OCI-LY3 (cell line): ENCODE measurements at regions not wholly inside any gene's neighbourhood (a gene's known extent, or its start where the extent isn't known, plus 50 kb on each side); places are given as distances from the start of the nearest gene placed in this dataset.
"Not testable (repeated sequence)": the region's sequence is repeated elsewhere in the genome, so short reads cannot be mapped to it uniquely, and the experiment has no call there.

Experiments
- CTCF ChIP-seq: fragments of 200-600, 300-600 bp; sonication (generic); IDR thresholded peaks from 2 replicates; pipeline ENCODE4 v1.5.1; 2014; ENCODE audit warnings: antibody characterized with exemption, low read length, low read depth
- EZH2phosphoT487 ChIP-seq: fragments of 200-600 bp; shearing (Covaris generic); IDR thresholded peaks from 2 replicates; pipeline ENCODE4 v1.6.1; 2018; ENCODE audit warnings: antibody characterized with exemption, mixed run types, low read depth

GRCh38 chr14:106153362-106153955 is 627.1 kb downstream of the TMEM121 start:
- peak; percentile 47 for TF ChIP-seq CTCF
- TF ChIP-seq EZH2phosphoT487: not testable (repeated sequence)
